ENCODE measurements at regions not wholly inside any gene's neighbourhood (a gene's known extent, or its start where the extent isn't known, plus 50 kb on each side); places are given as distances from the start of the nearest gene placed in this dataset.

GRCh38 chr5:68818057-68818695, 275.6 kb upstream of the SLC30A5 start:
- TF ChIP-seq EP300 (IDR thresholded peaks at IDR 0.05; ENCODE audit: low read depth) (no peak), CTCF (IDR thresholded peaks at IDR 0.05) (no peak)

All from transverse colon (tissue), 3 donors.